OCI-LY1 (cell line): ENCODE measurements at regions not wholly inside any gene's neighbourhood (a gene's known extent, or its start where the extent isn't known, plus 50 kb on each side); places are given as distances from the start of the nearest gene placed in this dataset.
"Not testable (repeated sequence)": the region's sequence is repeated elsewhere in the genome, so short reads cannot be mapped to it uniquely, and the experiment has no call there.

Experiments
- EZH2 ChIP-seq: fragments of 200-600 bp; sonication (generic), shearing (Covaris generic); IDR thresholded peaks from 2 replicates; pipeline ENCODE4 v1.8.0; 2017; ENCODE audit warnings: borderline replicate concordance, mixed run types, mild to moderate bottlenecking, antibody characterized with exemption, low read length, moderate library complexity, mixed read lengths
- TF ChIP-seq, protein P1 (sequence below): fragments of 200-600 bp; sonication (generic), shearing (Covaris generic); IDR thresholded peaks from 2 replicates; pipeline ENCODE4 v1.5.1; 2017; ENCODE audit warnings: mild to moderate bottlenecking, antibody characterized with exemption, low read length, moderate library complexity, mixed read lengths

DNA sequence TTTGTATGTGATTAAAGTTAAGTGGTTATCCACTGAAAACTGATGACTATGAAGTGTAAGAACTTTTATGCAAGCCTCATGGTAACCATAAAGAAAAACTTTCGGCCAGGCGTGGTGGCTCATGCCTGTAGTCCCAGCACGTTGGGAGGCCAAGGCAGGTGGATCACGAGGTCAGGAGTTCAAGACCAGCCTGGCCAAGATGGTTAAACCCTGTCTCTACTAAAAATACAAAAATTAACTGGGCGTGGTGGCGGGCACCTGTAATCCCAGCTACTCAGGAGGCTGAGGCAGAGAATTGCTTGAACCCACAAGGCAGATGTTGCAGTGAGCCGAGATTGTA is 89.0 kb downstream of the TNFRSF13B start:
- TF ChIP-seq, protein P1, sequence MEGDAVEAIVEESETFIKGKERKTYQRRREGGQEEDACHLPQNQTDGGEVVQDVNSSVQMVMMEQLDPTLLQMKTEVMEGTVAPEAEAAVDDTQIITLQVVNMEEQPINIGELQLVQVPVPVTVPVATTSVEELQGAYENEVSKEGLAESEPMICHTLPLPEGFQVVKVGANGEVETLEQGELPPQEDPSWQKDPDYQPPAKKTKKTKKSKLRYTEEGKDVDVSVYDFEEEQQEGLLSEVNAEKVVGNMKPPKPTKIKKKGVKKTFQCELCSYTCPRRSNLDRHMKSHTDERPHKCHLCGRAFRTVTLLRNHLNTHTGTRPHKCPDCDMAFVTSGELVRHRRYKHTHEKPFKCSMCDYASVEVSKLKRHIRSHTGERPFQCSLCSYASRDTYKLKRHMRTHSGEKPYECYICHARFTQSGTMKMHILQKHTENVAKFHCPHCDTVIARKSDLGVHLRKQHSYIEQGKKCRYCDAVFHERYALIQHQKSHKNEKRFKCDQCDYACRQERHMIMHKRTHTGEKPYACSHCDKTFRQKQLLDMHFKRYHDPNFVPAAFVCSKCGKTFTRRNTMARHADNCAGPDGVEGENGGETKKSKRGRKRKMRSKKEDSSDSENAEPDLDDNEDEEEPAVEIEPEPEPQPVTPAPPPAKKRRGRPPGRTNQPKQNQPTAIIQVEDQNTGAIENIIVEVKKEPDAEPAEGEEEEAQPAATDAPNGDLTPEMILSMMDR = not testable (repeated sequence)
- TF ChIP-seq EZH2 = not testable (repeated sequence)
